HUES6 (cell line): ENCODE measurements at regions not wholly inside any gene's neighbourhood (a gene's known extent, or its start where the extent isn't known, plus 50 kb on each side); places are given as distances from the start of the nearest gene placed in this dataset.
"Not testable (repeated sequence)": the region's sequence is repeated elsewhere in the genome, so short reads cannot be mapped to it uniquely, and the experiment has no call there.

Experiments
- H3K27ac ChIP-seq: 2 replicates; pipeline ENCODE4 v1.7.0; 2013; ENCODE audit warnings: low read depth, mild to moderate bottlenecking, low read length, inconsistent platforms
- H3K27me3 ChIP-seq: 2 replicates; pipeline ENCODE4 v1.6.1; 2013; ENCODE audit warnings: low read length; ENCODE audit not compliant: control insufficient read depth, insufficient read depth
- H3K36me3 ChIP-seq: 2 replicates; pipeline ENCODE4 v1.6.1; 2013; ENCODE audit warnings: low read length; ENCODE audit not compliant: control insufficient read depth, insufficient read depth
- H3K4me1 ChIP-seq: 2 replicates; pipeline ENCODE4 v1.6.1; 2013; ENCODE audit warnings: low read length; ENCODE audit not compliant: control insufficient read depth, insufficient read depth
- H3K4me3 ChIP-seq: 2 replicates; pipeline ENCODE4 v1.5.1; 2013; ENCODE audit warnings: low read depth, low read length
- H3K9ac ChIP-seq: one replicate; pipeline ENCODE4 v1.6.1; 2013; ENCODE audit warnings: mild to moderate bottlenecking, low read length
- H3K9me3 ChIP-seq: 2 replicates; pipeline ENCODE4 v1.6.1; 2013; ENCODE audit warnings: low read depth, low read length; ENCODE audit not compliant: control insufficient read depth, insufficient read depth

DNA sequence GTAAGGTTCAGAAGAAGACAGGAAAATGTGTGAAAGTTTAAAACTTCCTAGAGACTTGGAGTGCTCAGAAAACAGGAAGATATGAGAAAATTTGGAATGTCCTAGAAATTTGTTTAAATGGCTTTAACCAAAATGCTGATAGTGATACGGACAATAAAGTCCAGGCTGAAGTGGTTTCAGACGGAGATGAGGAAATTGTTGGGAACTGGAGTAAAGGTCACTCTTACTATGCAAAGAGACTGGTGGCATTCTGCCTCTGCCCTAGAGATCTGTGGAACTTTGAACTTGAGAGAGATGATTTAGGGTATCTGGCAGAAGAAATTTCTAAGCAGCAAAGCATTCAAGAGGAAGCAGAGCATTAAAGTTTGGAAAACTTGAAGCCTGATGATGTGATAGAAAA, 126.7 kb upstream of the TGFBR2 start:
- not testable (repeated sequence) for H3K4me1 ChIP-seq, H3K9ac ChIP-seq, H3K36me3 ChIP-seq, H3K27ac ChIP-seq, H3K27me3 ChIP-seq, H3K4me3 ChIP-seq
- peaks cover 18% of the 10 kb centered on the region for H3K9me3 ChIP-seq

DNA sequence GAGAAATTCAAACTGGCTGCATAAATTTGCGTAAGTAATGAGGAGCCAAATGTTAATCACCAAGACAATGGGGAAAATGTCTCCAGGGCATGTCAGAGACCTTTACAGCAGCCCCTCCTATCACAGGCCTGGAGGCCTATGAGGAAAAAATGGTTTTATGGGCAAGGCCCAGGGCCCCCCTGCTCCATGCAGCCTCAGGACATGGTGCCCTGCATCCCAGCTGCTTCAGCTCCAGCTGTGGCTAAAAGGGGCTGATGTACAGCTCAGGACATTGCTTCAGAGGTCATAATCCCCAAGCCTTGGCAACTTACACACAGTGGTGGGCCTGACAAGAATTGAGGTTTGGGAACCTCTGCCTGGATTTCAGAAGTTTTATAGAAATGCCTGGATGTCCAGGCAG, 126.2 kb upstream of the TGFBR2 start:
- not testable (repeated sequence) for H3K9ac ChIP-seq, H3K27me3 ChIP-seq, H3K27ac ChIP-seq, H3K4me1 ChIP-seq, H3K4me3 ChIP-seq, H3K36me3 ChIP-seq
- H3K9me3 ChIP-seq: peaks cover 18% of the 10 kb centered on the region

DNA sequence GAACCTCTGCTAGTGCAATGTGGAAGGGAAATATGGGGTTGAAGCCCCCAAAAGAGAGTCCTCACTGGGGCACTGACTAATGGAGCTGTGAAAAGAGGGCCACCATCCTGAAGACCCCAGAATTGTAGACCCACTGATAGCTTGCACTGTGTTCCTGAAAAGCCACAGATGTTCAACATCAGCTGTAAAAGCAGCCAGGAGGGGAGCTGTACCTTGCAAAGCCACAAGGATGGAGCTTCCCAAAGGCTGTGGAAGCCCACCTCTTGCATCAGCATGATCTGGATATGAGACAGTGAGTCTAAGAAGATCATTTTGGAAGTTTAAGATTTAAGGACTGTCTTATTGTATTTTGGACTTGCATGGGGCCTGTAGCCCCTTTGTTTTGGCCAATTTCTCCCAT, 125.8 kb upstream of the TGFBR2 start:
- Histone ChIP-seq H3K36me3 (no peaks in the 10 kb centered on the region; the same call in 1 of the 2 replicates), H3K27me3 (no peaks in the 10 kb centered on the region), H3K9me3 (peaks cover 18% of the 10 kb centered on the region), H3K4me1 (no peaks in the 10 kb centered on the region), H3K4me3 (no peak overlapping the region), H3K27ac (no peak overlapping the region), H3K9ac (no peak overlapping the region)

DNA sequence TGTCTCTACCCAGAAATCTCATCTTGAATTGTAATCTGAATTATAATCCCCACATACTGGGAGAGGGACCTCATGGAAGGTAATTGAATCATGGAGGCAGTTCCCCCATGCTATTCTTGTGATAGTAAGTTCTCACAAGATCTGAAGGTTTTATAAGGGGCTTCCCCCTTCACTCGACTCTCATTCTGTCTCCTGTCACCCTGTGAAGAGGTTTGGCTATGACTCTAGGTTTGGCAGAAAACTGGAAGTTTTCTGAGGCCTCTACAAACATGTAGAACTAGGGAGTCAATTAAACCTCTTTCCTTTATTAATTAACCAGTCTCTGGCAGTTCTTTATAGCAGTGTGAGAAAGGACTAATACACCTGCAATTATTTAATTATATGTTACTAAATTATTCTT, 125.2 kb upstream of the TGFBR2 start:
- Histone ChIP-seq H3K9me3 (peaks cover 18% of the 10 kb centered on the region), H3K36me3 (no peaks in the 10 kb centered on the region; the same call in 1 of the 2 replicates), H3K4me3 (no peak overlapping the region), H3K27me3 (no peaks in the 10 kb centered on the region), H3K9ac (no peak overlapping the region), H3K27ac (no peak overlapping the region), H3K4me1 (no peaks in the 10 kb centered on the region)

DNA sequence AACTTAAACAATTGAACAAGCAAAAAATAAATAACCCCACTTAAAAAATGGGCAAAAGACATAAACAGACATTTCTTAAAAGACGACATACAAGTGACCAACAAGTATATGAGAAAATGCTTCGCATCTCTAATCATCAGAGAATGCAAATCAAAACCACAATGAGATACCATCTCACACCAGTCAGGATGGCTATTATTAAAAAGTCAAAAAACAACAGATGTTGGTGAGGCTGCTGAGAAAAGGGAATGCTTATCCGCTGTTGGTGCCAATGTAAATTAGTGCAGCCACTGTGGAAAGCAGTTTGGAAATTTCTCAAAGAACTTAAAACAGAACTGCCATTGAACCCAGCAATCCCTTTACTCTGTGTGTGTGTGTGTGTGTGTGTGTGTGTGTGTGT, 122.2 kb upstream of the TGFBR2 start:
- H3K9ac ChIP-seq, H3K27ac ChIP-seq, H3K4me1 ChIP-seq, H3K27me3 ChIP-seq, H3K4me3 ChIP-seq, H3K36me3 ChIP-seq: not testable (repeated sequence)
- H3K9me3 ChIP-seq: peaks cover 14% of the 10 kb centered on the region

DNA sequence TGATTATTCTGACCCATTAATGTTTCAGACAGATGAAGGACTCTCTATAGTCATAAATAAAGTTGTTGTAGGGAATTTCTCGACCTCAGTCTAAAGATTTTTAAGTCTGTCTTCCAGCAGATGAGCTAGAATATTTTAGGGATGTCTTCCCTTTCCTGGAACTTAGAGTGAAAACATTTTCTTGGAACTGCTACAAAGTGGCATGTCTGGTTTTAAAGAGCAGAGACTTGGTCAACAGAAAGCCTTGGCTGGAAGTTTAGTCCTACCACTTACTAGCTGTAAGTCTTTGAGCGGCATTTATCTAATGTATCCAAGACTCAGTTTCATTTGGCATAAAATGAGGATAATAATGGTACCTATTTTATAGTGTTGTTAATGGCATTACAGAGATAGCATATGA, 120.0 kb upstream of the TGFBR2 start:
- Histone ChIP-seq H3K36me3 (no peaks in the 10 kb centered on the region), H3K4me3 (no peak overlapping the region), H3K9me3 (no peaks in the 10 kb centered on the region), H3K27me3 (no peaks in the 10 kb centered on the region), H3K9ac (no peak overlapping the region), H3K4me1 (no peaks in the 10 kb centered on the region), H3K27ac (no peak overlapping the region)

DNA sequence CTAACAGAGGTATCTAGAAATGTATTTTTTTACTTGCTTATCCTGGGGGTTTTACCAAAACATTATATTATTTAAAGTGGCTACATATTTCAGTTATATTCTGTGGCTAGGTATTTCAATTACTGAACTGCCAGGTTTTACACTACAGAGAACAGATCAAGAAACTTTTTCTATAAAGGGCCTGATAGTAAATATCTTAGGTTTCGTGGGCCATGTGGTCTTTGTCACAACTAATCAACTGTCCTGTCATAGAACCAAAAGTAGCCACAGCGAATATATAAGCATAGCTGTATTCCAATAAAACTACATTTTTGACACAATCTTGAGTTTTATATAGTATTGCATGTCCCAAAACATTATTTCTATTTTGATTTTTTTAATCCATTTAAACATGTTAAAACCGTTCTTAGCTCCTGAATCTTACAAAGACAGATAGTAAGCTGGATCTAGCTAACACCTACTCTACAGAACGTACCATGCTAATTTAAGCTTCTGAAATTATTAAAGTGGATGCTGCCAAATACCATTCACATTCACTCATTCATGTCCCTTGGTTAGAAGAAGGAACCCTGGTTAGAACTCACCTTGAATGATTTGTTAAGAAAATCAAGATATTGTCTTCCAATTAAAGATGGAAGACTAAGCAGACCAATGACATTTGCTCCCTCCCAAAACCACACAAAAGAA, 118.2 kb upstream of the TGFBR2 start:
- Histone ChIP-seq H3K4me1 (no peaks in the 10 kb centered on the region), H3K27ac (no peak overlapping the region), H3K36me3 (no peaks in the 10 kb centered on the region), H3K27me3 (no peaks in the 10 kb centered on the region), H3K9me3 (no peaks in the 10 kb centered on the region), H3K4me3 (no peak overlapping the region), H3K9ac (no peak overlapping the region)

DNA sequence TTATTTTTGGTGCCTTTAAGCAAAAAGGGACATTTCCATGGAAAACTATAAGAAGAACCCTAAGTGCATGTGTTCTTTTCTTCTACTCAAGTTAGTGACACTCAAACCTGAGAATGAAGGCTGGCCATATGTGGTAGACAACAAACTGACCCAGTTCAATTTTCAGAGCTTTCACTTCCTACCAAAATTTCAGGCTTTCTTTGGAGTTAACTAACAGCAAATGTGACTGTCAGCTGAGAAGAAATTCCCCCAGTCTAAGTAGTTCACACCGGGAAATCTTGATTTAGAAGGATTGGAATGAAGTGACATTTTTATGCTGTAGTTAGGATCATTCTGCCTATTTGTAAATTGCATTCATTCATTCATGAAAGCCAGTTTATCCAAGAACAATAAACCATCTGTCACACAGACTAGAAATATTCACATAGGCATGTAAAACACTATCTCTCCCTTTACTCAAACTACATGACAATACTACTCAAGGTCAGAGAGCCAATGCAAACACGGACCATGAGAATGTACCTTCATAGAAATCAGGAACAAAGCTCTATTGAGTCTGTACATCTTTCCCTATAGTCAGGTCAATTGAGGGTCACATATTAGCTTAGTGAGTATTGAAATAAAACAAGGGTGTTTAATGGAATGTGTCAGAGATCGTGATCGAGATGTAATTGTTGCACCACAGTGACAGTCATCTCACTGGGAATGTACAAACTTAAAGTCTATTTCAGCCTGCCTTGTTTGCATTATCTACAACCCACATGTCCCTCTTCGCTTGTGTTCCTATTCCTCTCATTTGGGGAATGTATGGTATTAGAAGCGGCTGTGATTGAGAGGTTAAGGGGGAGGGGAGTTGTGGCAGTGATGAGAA, 113.8 kb upstream of the TGFBR2 start:
- no peak overlapping the region for H3K9ac ChIP-seq
- no peak overlapping the region for H3K27ac ChIP-seq
- no peaks in the 10 kb centered on the region for H3K36me3 ChIP-seq
- H3K4me1 ChIP-seq: no peaks in the 10 kb centered on the region; the same call in 1 of the 2 replicates
- no peaks in the 10 kb centered on the region for H3K9me3 ChIP-seq
- no peaks in the 10 kb centered on the region for H3K27me3 ChIP-seq
- no peak overlapping the region for H3K4me3 ChIP-seq

DNA sequence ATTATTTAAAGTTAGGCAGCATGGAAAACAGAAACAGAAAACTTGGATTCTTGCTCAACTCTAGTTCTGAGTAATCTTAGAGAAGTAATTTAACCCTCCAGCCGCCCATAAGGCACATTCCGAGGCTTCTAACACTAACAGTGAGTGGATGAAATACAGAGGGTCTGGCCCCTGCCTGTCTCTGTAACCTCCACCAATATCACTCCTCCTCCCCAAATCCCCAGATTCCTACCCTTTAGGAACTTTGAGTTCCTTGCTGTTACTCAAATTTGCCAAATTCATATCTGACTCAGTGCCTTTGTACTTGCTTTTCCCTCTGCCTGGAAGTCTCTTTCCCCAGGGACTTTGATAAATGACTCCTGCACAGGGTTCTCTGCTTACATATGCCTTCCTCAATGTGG, 112.5 kb upstream of the TGFBR2 start:
- H3K36me3 ChIP-seq: no peaks in the 10 kb centered on the region
- no peaks in the 10 kb centered on the region; the same call in 1 of the 2 replicates for H3K4me1 ChIP-seq
- H3K9me3 ChIP-seq: no peaks in the 10 kb centered on the region
- no peak overlapping the region for H3K4me3 ChIP-seq
- H3K27me3 ChIP-seq: no peaks in the 10 kb centered on the region
- H3K27ac ChIP-seq: no peak overlapping the region
- no peak overlapping the region for H3K9ac ChIP-seq

DNA sequence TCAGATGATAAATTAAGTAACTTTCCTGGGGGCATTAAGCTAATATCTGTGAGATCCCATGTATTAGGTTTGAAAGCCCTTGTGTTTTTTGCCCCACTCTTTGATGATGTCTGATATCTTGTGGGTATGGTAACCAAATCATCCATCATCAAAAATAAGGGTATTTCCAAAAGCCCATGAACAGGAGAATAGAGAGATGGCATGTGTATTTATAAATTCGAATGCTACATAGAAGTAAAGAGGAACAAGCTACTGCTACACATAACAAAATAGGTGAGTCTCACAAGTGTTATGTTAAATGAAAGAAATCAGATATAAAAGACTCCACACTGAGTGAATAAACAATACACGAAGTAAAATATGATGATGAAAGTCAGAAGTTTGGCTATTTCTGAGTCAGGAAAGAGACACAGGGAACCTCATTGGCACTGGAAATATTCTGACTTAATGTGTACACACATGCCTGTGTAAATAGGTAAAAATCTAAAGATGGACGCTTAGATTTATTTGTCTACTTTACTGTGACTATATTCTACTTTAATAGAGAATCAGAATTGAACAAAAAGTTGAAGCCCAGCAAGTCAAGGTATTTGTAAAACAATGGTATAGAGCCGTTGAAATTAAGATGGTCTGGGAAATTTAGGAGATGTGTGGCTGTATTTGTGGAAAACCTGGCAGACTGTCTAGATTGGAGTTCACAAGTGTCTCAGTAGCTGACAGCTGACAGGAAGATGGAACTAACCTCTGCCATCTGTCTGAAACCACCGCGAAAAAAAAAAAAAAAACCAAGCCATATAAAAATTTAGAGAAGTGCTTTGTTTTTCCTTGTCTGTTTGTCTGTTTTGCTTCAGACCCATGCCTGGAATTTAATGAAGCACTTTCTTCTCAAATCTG, 111.0 kb upstream of the TGFBR2 start:
- Histone ChIP-seq H3K27ac (no peak overlapping the region), H3K4me3 (no peak overlapping the region), H3K9me3 (no peaks in the 10 kb centered on the region), H3K36me3 (no peaks in the 10 kb centered on the region), H3K4me1 (no peaks in the 10 kb centered on the region; the same call in 1 of the 2 replicates), H3K9ac (no peak overlapping the region), H3K27me3 (no peaks in the 10 kb centered on the region)
